HepG2 (cell line): ENCODE measurements at regions not wholly inside any gene's neighbourhood (a gene's known extent, or its start where the extent isn't known, plus 50 kb on each side); places are given as distances from the start of the nearest gene placed in this dataset.

Experiments used
- ATAC-seq: fragments of 200-7000 bp; cut with Tn5 transposase; 3 replicates; pipeline ENCODE4 v1.9.1; 2020; ENCODE audit warnings: mild to moderate bottlenecking, moderate library complexity
- BruUV-seq: library from RNA; stranded (reverse); fragments of 400-500 nt; replicated peaks from 2 replicates; lab custom pipeline; 2021; lab: Mats Ljungman, UMichigan
- CTCF ChIA-PET: fragments of 300-600 bp; formaldehyde crosslinking; extraction: SDS; loops from one replicate; lab custom pipeline; 2021; ENCODE audit warnings: low total read pairs, inconsistent platforms, low intra/inter-chr PET ratio; lab: Yijun Ruan, JAX
- POLR2A ChIA-PET: fragments of 350-600 bp; sonication (Branson Sonifier 250); formaldehyde crosslinking; loops from one replicate; lab custom pipeline; 2020; ENCODE audit warnings: antibody characterized with exemption, inconsistent platforms; lab: Yijun Ruan, JAX
- DNase-seq: peaks from one replicate; pipeline ENCODE4 v3.0.0-alpha.2; 2015; ENCODE audit warnings: low spot score
- FAIRE-seq: peaks from 3 replicates; lab custom pipeline; 2011; peaks lifted over from hg19 to GRCh38; lab: Jason Lieb, UNC
- H2AFZ ChIP-seq: one replicate; pipeline ENCODE4 v1.6.1; 2011; ENCODE audit warnings: low read length, inconsistent platforms
- H3K27ac ChIP-seq: fragments of 300-600 bp; 3 replicates; pipeline ENCODE4 v1.8.0; 2011; ENCODE audit warnings: mixed run types, mild to moderate bottlenecking, mixed read lengths, low read length, inconsistent platforms; ENCODE audit not compliant: insufficient read depth; ENCODE audit errors: extremely low read length
- H3K27me3 ChIP-seq, 2 experiments: fragments of 200-600 bp in 1 of 2; 2 replicates in 1 of 2; 3 replicates in 1 of 2; pipeline versions ENCODE4 v1.6.0 to v1.8.0; 2011; ENCODE audit warnings: low read length in 2 of 2, mild to moderate bottlenecking in 2 of 2, moderate library complexity in 2 of 2, inconsistent platforms in 1 of 2; ENCODE audit not compliant: insufficient read depth in 2 of 2, control insufficient read depth in 1 of 2
- H3K36me3 ChIP-seq, 2 experiments: fragments of 200-600 bp in 1 of 2; replicated peaks in 1 of 2; 2 replicates in 1 of 2; 3 replicates in 1 of 2; pipeline versions ENCODE4 v1.5.1 to v1.8.0; 2011; ENCODE audit warnings: low read length in 2 of 2, inconsistent platforms in 1 of 2; ENCODE audit not compliant: insufficient read depth in 2 of 2, control insufficient read depth in 1 of 2
- H3K4me1 ChIP-seq: 2 replicates; pipeline ENCODE4 v1.5.1; 2012; ENCODE audit warnings: low read length, inconsistent platforms; ENCODE audit not compliant: insufficient read depth
- H3K4me2 ChIP-seq: 2 replicates; pipeline ENCODE4 v1.6.0; 2011; ENCODE audit warnings: low read depth, low read length, inconsistent platforms
- H3K4me3 ChIP-seq, 3 experiments: fragments of 200-600 bp in 1 of 3; sonication (generic), shearing (Covaris generic) in 1 of 3; replicated peaks in 1 of 3; 2 replicates each; pipeline ENCODE4 v1.5.1; 2011 to 2016; ENCODE audit warnings: low read length in 3 of 3, inconsistent platforms in 2 of 3, low read depth in 2 of 3, mild to moderate bottlenecking in 2 of 3, control low read depth in 1 of 3, mixed read lengths in 1 of 3; ENCODE audit not compliant: insufficient read depth in 1 of 3
- H3K79me2 ChIP-seq: one replicate; pipeline ENCODE4 v1.6.1; 2011; ENCODE audit warnings: low read length, inconsistent platforms; ENCODE audit not compliant: insufficient read depth
- H3K9ac ChIP-seq: 2 replicates; pipeline ENCODE4 v1.6.0; 2011; ENCODE audit warnings: mild to moderate bottlenecking, low read depth, low read length, inconsistent platforms; ENCODE audit not compliant: insufficient read depth
- H3K9me3 ChIP-seq: 2 replicates; pipeline ENCODE4 v1.5.1; 2012; ENCODE audit warnings: mild to moderate bottlenecking, low read length
- H4K20me1 ChIP-seq: 2 replicates; pipeline ENCODE4 v1.6.0; 2011; ENCODE audit warnings: inconsistent platforms, mild to moderate bottlenecking, low read length, moderate library complexity; ENCODE audit not compliant: insufficient read depth
- ATF2 ChIP-seq: sonication (generic); formaldehyde crosslinking; IDR thresholded peaks from 2 replicates; pipeline ENCODE4 v1.4.0; 2020; ENCODE audit warnings: missing genetic modification reagents
- GPBP1L1 ChIP-seq: sonication (generic); formaldehyde crosslinking; IDR thresholded peaks from 2 replicates; pipeline ENCODE4 v1.5.0; 2020; ENCODE audit warnings: mild to moderate bottlenecking, missing genetic modification reagents
- HOXA9 ChIP-seq: sonication (generic); formaldehyde crosslinking; IDR thresholded peaks from 2 replicates; pipeline ENCODE4 v1.8.1; 2022; ENCODE audit warnings: missing genetic modification reagents, mild to moderate bottlenecking, moderate library complexity, borderline replicate concordance
- MIER2 ChIP-seq: IDR thresholded peaks from 2 replicates; pipeline ENCODE4 v1.6.1; 2016; ENCODE audit warnings: missing biosample characterization, missing genetic modification reagents
- ZNF101 ChIP-seq: sonication (generic); formaldehyde crosslinking; IDR thresholded peaks from 2 replicates; pipeline ENCODE4 v1.4.0; 2020; ENCODE audit warnings: mild to moderate bottlenecking, low read depth, missing genetic modification reagents, borderline replicate concordance
- WGBS: methylation state at CpG from one replicate; pipeline ENCODE4 v1.1.6; 2017; ENCODE audit warnings: low lambda C conversion rate; 5-methylcytosine and 5-hydroxymethylcytosine counted together
- in situ Hi-C: cut with HindIII; loops from 2 replicates; pipeline ENCODE4 v1.10.0; 2017; ENCODE audit warnings: low pct_unique_long_range_greater_than_20kb; ENCODE audit not compliant: extremely low pct_ligation_motif_present
- intact Hi-C: fragments of 100-400 bp; cut with micrococcal nuclease; formaldehyde crosslinking; loops from one replicate; pipeline ENCODE4 v1.10.0; 2022; ENCODE audit not compliant: unreplicated experiment

- no peak for TF ChIP-seq GPBP1L1
- no peak for TF ChIP-seq HOXA9 (CRISPR knock-in tag)
- TF ChIP-seq, all 625 proteins: peak for 0
Measured at GRCh38 chr19:29385191-29385795, 140.5 kb upstream of the VSTM2B start (continued).

- no peak overlapping the region for H3K9ac ChIP-seq
- H3K79me2 ChIP-seq = no peaks in the 10 kb centered on the region
- BruUV-seq = no TSS peak
- H3K4me3 ChIP-seq = no peak overlapping the region
- peaks cover 10% of the 10 kb centered on the region for H3K9me3 ChIP-seq
- H3K4me2 ChIP-seq = no peak overlapping the region
- intact Hi-C loops = no loop called here
- H2AFZ ChIP-seq = no peak overlapping the region
- in situ Hi-C loops = no loop called here
- CTCF ChIA-PET = no interaction called here
- H3K4me1 ChIP-seq = no peaks in the 10 kb centered on the region
- no peak overlapping the region for H3K27ac ChIP-seq
- no peak for FAIRE-seq
- no peak for DNase-seq
- 13% methylated on average over 4 of the region's 5 CpGs for WGBS
- POLR2A ChIA-PET = no interaction called here
- H4K20me1 ChIP-seq = no peaks in the 10 kb centered on the region
- no peak for ATAC-seq
- H3K36me3 ChIP-seq = no peaks in the 10 kb centered on the region
- H3K27me3 ChIP-seq = peaks cover 0 to 5% of the 10 kb centered on the region in 2 experiments; a peak in 1 of 5 replicates
- TF ChIP-seq ZNF101 (CRISPR knock-in tag) = no peak
Measured at GRCh38 chr19:29386970-29387369, 138.8 kb upstream of the VSTM2B start.

GRCh38 chr19:29387586-29387985, 138.2 kb upstream of the VSTM2B start:
- no peaks in the 10 kb centered on the region for H3K4me1 ChIP-seq
- H2AFZ ChIP-seq = no peak overlapping the region
- FAIRE-seq (no peak), DNase-seq (no peak), ATAC-seq (no peak)
- no peak overlapping the region for H3K4me2 ChIP-seq
- H4K20me1 ChIP-seq = no peaks in the 10 kb centered on the region
- H3K4me3 ChIP-seq = no peak overlapping the region
- intact Hi-C loops (no loop called here), in situ Hi-C loops (no loop called here)
- WGBS = 33% methylated on average over 10 of the region's 13 CpGs
- H3K9ac ChIP-seq = no peak overlapping the region
- no peak overlapping the region for H3K27ac ChIP-seq
- CTCF ChIA-PET = no interaction called here
- peaks cover 11% of the 10 kb centered on the region for H3K9me3 ChIP-seq
- H3K36me3 ChIP-seq = no peaks in the 10 kb centered on the region
- peaks cover 0 to 5% of the 10 kb centered on the region in 2 experiments; a peak in 1 of 5 replicates for H3K27me3 ChIP-seq
- no peaks in the 10 kb centered on the region for H3K79me2 ChIP-seq
- POLR2A ChIA-PET = no interaction called here
- TF ChIP-seq MIER2 (CRISPR knock-in tag) (no peak), ATF2 (CRISPR knock-in tag) (no peak)
- BruUV-seq = no TSS peak
